HG03460 (cell line): ENCODE measurements at regions not wholly inside any gene's neighbourhood (a gene's known extent, or its start where the extent isn't known, plus 50 kb on each side); places are given as distances from the start of the nearest gene placed in this dataset.

ENCODE experiments used
- ATAC-seq: cut with Tn5 transposase; IDR thresholded peaks from one replicate; pipeline ENCODE4 v1.9.1; 2021; ENCODE audit not compliant: unreplicated experiment

DNA sequence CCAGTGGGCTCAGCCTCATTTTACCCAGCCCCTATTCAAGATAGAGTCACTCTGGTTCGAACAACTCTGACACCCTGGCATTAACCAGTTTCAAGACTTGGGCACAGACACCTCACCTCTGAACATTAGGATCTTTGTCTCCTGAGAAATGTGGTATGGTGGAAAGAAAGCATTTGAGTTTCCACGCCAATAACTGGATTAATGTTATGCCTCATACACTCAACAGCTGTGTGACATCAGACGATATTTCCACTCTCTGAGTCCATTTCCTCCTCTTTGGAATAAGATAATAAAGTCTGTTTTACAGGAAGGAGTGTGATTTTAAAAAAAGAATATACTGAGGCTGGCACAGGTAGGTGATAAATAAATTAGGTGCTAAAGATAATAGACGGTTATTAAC lies 121.3 kb upstream of the CHL1 start:
- no peak for ATAC-seq

- ATAC-seq = no peak
Measured at GRCh38 chr3:79542-79941, 117.0 kb upstream of the CHL1 start.

GRCh38 chr3:82508-82907 lies 114.1 kb upstream of the CHL1 start:
- no peak for ATAC-seq

DNA sequence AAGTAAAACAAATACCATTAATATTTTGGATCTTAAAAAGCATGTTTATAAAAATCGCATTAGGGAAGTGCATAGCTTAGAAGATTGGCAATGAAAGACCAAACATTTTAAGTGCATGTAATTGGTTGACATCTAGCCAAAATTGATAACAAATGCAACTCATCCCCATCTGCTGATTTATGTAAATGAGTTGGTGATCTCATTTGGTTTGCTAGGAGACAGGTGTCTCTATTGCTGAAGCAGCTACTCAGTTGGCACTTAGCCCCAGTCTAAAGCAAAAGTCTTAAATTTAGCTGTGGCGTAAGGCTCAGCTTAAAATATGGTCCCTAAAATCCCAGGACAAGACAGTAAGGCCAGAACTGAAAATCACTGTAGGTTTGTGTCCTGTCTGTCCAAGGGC lies 113.5 kb upstream of the CHL1 start:
- no peak for ATAC-seq

- ATAC-seq = no peak
Measured at GRCh38 chr3:85180-85579, 111.4 kb upstream of the CHL1 start.

DNA sequence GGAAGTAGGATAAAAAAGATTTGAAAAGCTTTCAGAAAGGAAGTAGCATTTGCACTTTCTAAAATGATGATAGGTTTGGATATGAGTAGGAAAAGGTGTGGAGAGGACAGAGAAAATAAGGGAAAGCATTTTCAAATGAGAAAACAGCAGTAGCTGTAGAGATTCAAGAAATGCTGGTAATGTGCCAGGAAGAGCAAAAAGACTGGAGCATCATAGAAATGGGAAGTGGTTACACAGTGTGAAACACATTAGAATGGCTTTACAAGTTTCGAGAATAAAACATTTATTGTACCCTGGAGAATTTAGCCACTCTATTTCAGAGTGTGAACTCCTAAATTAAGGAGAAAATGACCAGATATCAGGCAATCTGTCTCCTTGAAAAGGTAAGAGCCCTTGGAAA lies 108.3 kb upstream of the CHL1 start:
- no peak for ATAC-seq

DNA sequence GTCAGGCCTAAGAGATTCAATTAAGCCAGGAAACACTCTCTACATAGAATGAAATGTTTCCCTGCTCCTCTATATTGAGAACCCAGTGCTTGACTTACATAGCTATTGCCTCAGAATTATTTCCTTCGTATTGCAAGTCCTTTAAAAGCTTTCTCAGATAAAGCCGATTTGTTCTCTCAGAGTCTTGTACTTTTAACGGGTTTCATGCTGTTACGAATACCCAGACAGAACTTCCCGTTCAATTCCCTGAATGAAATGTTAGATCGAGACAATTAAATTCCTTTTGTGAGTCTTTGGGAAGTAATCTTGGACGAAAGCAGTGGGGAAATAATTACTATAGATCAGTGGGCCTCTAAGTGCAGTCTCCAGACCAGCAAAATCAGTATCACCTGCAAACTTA lies 102.8 kb upstream of the CHL1 start:
- no peak for ATAC-seq

- ATAC-seq = no peak
Measured at GRCh38 chr3:96259-96658, 100.3 kb upstream of the CHL1 start.

- no peak for ATAC-seq
Measured at GRCh38 chr3:97417-98258, 98.9 kb upstream of the CHL1 start.

DNA sequence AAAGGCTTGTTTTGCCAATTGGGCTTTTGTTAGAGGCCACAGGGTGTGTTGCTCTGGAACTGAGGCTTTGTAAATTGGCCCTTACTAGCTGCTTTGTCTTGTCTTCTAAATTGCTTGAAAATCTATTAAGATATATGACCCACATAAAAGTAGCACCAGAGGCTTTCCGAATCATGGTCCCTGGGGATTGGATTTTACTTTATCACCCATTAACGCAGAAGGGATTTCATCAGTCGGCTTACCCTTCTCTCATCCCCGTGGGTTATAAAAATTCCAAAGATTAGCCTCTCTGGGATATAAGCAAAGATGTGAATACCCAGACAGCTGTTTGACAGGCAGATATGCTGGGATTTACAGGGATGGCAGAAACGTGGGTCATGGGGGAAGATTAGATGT lies 98.3 kb upstream of the CHL1 start:
- ATAC-seq = no peak

DNA sequence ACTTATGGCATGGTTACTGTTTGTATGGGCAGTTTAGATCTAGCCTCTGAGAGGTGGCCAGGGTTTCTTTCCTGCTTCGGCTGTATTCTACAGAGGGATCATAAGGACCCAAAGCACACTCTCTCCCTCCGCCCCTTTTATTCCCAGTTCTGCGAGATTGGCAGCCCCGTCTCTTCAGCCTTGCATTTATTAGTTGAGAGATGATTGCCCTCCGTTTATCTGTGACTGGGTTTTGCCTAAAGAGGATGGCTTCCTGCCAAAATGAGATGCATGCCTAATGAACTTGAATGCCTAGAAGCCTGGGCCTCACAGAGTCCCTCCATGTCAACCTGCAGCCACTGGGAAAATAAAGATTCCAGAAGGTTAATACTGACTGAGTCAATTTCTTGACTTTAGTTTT lies 97.1 kb upstream of the CHL1 start:
- ATAC-seq = no peak

- ATAC-seq = no peak
Measured at GRCh38 chr3:102484-102883, 94.1 kb upstream of the CHL1 start.

- ATAC-seq = no peak
Measured at GRCh38 chr3:103991-104390, 92.6 kb upstream of the CHL1 start.

- no peak for ATAC-seq
Measured at GRCh38 chr3:105585-105984, 91.0 kb upstream of the CHL1 start.

DNA sequence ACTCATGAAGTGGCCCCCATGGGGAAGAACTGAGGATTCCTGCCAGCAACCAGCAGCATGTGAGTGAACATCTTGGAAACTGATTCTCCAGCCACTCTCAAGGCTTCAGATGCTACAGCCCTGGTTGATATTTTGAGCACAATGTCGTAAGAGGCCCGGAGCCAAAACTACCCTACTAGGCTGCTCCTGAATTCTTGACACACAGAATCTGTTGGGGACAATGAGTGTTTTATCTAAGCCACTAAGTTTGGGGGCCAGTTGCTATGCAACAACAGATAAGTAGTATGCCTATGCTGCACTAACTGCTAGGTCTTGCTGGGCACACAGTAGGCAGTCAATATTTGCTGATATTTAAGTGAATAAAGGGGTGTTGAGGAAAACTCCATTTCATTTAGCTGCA lies 89.9 kb upstream of the CHL1 start:
- ATAC-seq = no peak

GRCh38 chr3:111143-112069 lies 85.2 kb upstream of the CHL1 start:
- ATAC-seq = peak; percentile 82

- ATAC-seq = no peak
Measured at GRCh38 chr3:112773-113172, 83.8 kb upstream of the CHL1 start.

DNA sequence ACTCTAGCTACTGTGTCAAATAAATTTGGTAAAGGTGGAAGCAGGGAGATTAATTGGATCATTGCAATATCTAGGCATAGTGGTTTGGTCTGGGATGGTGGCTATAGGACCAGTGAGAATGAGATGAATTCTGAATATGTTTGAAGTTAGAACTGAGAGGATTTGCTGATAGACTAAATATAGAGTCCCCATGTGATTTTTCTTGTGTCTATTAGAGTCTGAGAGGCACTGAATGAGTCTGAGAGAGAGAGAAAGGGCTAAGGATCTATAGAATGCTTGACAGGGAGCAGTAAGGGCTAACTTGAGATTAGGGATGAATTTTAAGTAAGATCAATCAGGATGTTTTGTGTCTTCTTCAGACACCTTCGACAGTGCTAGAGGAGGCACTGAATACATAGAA lies 77.9 kb upstream of the CHL1 start:
- no peak for ATAC-seq

DNA sequence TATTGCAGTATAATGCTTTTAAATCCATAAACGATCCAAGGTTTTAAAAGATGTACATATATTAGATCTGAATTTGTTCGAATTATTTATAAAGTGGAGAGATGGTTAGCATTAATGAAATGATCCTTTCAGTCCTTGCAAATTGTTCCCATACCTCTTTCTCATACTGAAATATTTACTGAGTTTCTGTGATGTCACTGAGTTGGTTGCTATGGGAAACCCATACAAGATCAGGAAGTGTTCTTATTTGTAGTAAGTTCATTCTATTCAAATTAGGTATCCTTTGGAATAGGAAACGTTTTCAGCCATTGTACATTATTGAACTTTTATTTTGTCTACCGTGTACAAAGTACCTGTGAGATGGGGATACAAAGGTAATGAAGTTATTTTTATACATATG lies 73.2 kb upstream of the CHL1 start:
- ATAC-seq = no peak

DNA sequence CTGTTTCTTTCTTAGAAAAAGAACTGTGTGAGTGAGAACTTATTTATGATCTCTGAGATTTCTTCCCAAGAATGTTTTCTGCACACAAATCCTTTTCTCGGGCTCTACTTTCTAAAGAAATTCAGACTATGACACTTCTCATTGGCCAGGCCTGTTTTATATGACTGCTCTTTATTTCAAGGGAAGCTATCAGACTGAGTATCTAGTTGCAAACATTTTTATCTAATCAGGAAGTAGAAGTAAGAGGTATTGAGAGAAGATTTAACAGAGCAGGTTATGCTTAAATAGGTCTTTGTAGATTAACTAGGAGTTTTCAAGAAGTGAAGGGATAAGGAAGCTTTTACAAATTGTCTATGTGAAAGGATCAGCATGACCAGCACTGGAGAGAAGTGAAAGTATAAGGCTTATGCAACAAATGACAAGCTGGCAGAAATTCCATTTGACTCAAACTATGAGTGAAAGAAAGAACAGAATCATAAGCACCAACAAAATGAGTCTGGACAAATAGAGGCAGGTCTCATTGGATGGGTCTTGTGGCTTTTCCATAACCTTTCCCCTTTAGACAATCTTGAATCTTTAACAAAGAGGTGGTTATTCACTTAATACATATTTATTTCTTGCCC lies 71.9 kb upstream of the CHL1 start:
- ATAC-seq = peak; percentile 68

DNA sequence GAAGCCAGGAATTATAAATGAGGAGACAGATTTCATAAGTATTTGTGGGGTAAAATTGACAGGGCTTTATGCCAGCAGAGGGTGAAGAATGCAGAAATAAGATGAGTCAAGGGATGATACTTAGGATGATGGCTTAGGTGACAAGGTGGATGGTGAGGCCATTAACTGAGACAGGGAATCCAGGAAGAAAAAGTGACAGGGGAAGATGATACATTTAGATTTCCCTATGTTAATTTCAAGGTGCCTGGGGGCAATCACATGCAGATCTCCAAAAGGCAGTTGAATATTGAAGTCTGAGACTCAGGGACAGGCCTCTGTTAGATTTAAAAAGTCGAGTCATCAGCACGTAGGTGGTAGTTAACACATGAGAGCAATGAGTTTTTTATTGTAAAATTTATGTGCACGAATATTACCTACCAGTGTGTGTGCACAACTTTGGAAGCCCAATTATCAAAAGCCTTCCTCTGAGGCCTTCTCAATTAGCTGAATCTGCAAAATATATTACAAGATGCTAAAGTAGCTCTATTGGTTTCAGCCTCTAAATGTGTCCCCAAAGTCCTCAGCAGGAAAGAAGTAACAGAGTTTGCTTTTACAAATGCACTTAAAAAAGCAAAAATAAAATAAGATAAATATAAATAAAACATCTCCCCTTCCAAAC lies 67.9 kb upstream of the CHL1 start:
- no peak for ATAC-seq
